H9 (cell line): ENCODE measurements at regions not wholly inside any gene's neighbourhood (a gene's known extent, or its start where the extent isn't known, plus 50 kb on each side); places are given as distances from the start of the nearest gene placed in this dataset.

ENCODE experiments used
- DNase-seq: peaks from one replicate; pipeline ENCODE4 v3.0.0-alpha.2; 2017
- H2AFZ ChIP-seq: one replicate; pipeline ENCODE4 v1.6.1; 2013; ENCODE audit warnings: mild to moderate bottlenecking, low read length, control low read depth, moderate library complexity
- H2AK5ac ChIP-seq: 2 replicates; pipeline ENCODE4 v1.6.1; 2013; ENCODE audit warnings: low read length, control low read depth, mixed read lengths; ENCODE audit not compliant: insufficient read length
- H2BK120ac ChIP-seq: one replicate; pipeline ENCODE4 v1.6.1; 2013; ENCODE audit warnings: low read depth, mild to moderate bottlenecking, low read length, control low read depth, inconsistent platforms; ENCODE audit not compliant: poor library complexity, severe bottlenecking
- H2BK12ac ChIP-seq: 2 replicates; pipeline ENCODE4 v1.6.1; 2013; ENCODE audit warnings: low read length, control low read depth, mixed read lengths, low read depth; ENCODE audit not compliant: insufficient read length
- H2BK15ac ChIP-seq: 2 replicates; pipeline ENCODE4 v1.6.1; 2013; ENCODE audit warnings: low read depth, low read length, control low read depth
- H2BK20ac ChIP-seq: one replicate; pipeline ENCODE4 v1.6.1; 2013; ENCODE audit warnings: low read depth, mild to moderate bottlenecking, low read length, control low read depth, inconsistent platforms; ENCODE audit not compliant: poor library complexity, severe bottlenecking
- H2BK5ac ChIP-seq: 2 replicates; pipeline ENCODE4 v1.6.1; 2013; ENCODE audit warnings: low read length, control low read depth, mixed read lengths; ENCODE audit not compliant: insufficient read length
- H3K14ac ChIP-seq: 2 replicates; pipeline ENCODE4 v1.6.1; 2013; ENCODE audit warnings: low read length, control low read depth; ENCODE audit not compliant: insufficient read depth
- H3K18ac ChIP-seq: 2 replicates; pipeline ENCODE4 v1.6.1; 2013; ENCODE audit warnings: low read depth, mild to moderate bottlenecking, mixed read lengths, low read length, control low read depth; ENCODE audit not compliant: insufficient read length
- H3K23ac ChIP-seq: 2 replicates; pipeline ENCODE4 v1.6.1; 2013; ENCODE audit warnings: low read length, control low read depth, mixed read lengths, low read depth; ENCODE audit not compliant: insufficient read length
- H3K23me2 ChIP-seq: 2 replicates; pipeline ENCODE4 v1.6.1; 2013; ENCODE audit warnings: low read depth, mild to moderate bottlenecking, mixed read lengths, low read length, control low read depth; ENCODE audit not compliant: insufficient read length, poor library complexity, severe bottlenecking
- H3K27ac ChIP-seq: 2 replicates; pipeline ENCODE4 v1.5.1; 2013; ENCODE audit warnings: low read length, control low read depth, mixed read lengths, low read depth; ENCODE audit not compliant: insufficient read length
- H3K27me3 ChIP-seq: 2 replicates; pipeline ENCODE4 v1.6.1; 2013; ENCODE audit warnings: low read length, control low read depth, inconsistent platforms; ENCODE audit not compliant: insufficient read depth
- H3K4ac ChIP-seq: 2 replicates; pipeline ENCODE4 v1.6.1; 2013; ENCODE audit warnings: low read depth, mild to moderate bottlenecking, control low read depth, inconsistent platforms, low read length, moderate library complexity
- H3K4me1 ChIP-seq: 2 replicates; pipeline ENCODE4 v1.6.1; 2013; ENCODE audit warnings: low read length, control low read depth, inconsistent platforms; ENCODE audit not compliant: insufficient read depth
- H3K4me2 ChIP-seq: 2 replicates; pipeline ENCODE4 v1.6.1; 2013; ENCODE audit warnings: low read length, control low read depth, mixed read lengths; ENCODE audit not compliant: insufficient read length, insufficient read depth
- H3K56ac ChIP-seq: 2 replicates; pipeline ENCODE4 v1.6.1; 2013; ENCODE audit warnings: low read depth, mild to moderate bottlenecking, mixed read lengths, low read length, control low read depth; ENCODE audit not compliant: insufficient read length
- H3K79me1 ChIP-seq: 2 replicates; pipeline ENCODE4 v1.6.1; 2013; ENCODE audit warnings: low read depth, mild to moderate bottlenecking, moderate library complexity, low read length, control low read depth, inconsistent platforms; ENCODE audit not compliant: insufficient read depth, poor library complexity, severe bottlenecking
- H3K79me2 ChIP-seq: 2 replicates; pipeline ENCODE4 v1.6.1; 2013; ENCODE audit warnings: low read length, control low read depth, inconsistent platforms; ENCODE audit not compliant: insufficient read depth
- H3K9ac ChIP-seq: 2 replicates; pipeline ENCODE4 v1.6.1; 2013; ENCODE audit warnings: low read length, control low read depth, mixed read lengths; ENCODE audit not compliant: insufficient read length; ENCODE audit errors: extremely low read depth
- H3K9me3 ChIP-seq: one replicate; pipeline ENCODE4 v1.6.1; 2013; ENCODE audit warnings: low read depth, low read length, inconsistent platforms; ENCODE audit not compliant: control insufficient read depth
- H3T11ph ChIP-seq: one replicate; pipeline ENCODE4 v1.6.1; 2013; ENCODE audit warnings: mild to moderate bottlenecking, low read length, control low read depth, inconsistent platforms
- H4K20me1 ChIP-seq: one replicate; pipeline ENCODE4 v1.6.1; 2013; ENCODE audit not compliant: control insufficient read depth, insufficient read length, insufficient read depth
- H4K5ac ChIP-seq: 2 replicates; pipeline ENCODE4 v1.6.1; 2013; ENCODE audit warnings: low read depth, mild to moderate bottlenecking, mixed read lengths, low read length, control low read depth; ENCODE audit not compliant: insufficient read length
- H4K8ac ChIP-seq: replicated peaks from 2 replicates; pipeline ENCODE4 v1.6.1; 2013; ENCODE audit warnings: low read length, control low read depth, mixed read lengths, low read depth; ENCODE audit not compliant: insufficient read length
- H4K91ac ChIP-seq: 2 replicates; pipeline ENCODE4 v1.6.1; 2013; ENCODE audit warnings: low read depth, mild to moderate bottlenecking, moderate library complexity, mixed read lengths, low read length, control low read depth; ENCODE audit not compliant: insufficient read length
- H3K27ac Mint-ChIP-seq, 3 experiments: 2 replicates in 2 of 3; 3 replicates in 1 of 3; pipeline ENCODE4 v1.8.0; 2020 to 2021; ENCODE audit warnings: mixed read lengths in 3 of 3, mild to moderate bottlenecking in 1 of 3, moderate library complexity in 1 of 3
- H3K27me3 Mint-ChIP-seq: 2 replicates; pipeline ENCODE4 v1.8.0; 2021; ENCODE audit warnings: low read depth, mild to moderate bottlenecking, moderate library complexity, mixed read lengths
- H3K36me3 Mint-ChIP-seq, 3 experiments: 2 replicates in 2 of 3; 3 replicates in 1 of 3; pipeline ENCODE4 v1.8.0; 2020 to 2021; ENCODE audit warnings: low read depth in 3 of 3, mixed read lengths in 3 of 3; ENCODE audit not compliant: insufficient read depth in 1 of 3
- H3K4me1 Mint-ChIP-seq, 2 experiments: 2 replicates each; pipeline ENCODE4 v1.8.0; 2020; ENCODE audit warnings: mixed read lengths in 2 of 2
- H3K4me3 Mint-ChIP-seq, 2 experiments: 2 replicates in 1 of 2; 3 replicates in 1 of 2; pipeline ENCODE4 v1.8.0; 2020 to 2021; ENCODE audit warnings: mild to moderate bottlenecking in 2 of 2, mixed read lengths in 2 of 2, moderate library complexity in 1 of 2
- H3K9me3 Mint-ChIP-seq, 2 experiments: 2 replicates in 1 of 2; 3 replicates in 1 of 2; pipeline ENCODE4 v1.8.0; 2020; ENCODE audit warnings: mild to moderate bottlenecking in 2 of 2, mixed read lengths in 2 of 2, moderate library complexity in 1 of 2
- WGBS: extraction: QIAGEN DNeasy Blood & Tissue Kit; methylation state at CpG from one replicate; pipeline ENCODE4 v1.1.7; 2013; ENCODE audit warnings: missing lambda C conversion rate, low lambda C conversion rate, mixed read lengths; ENCODE audit not compliant: insufficient read length; ENCODE audit errors: extremely low coverage; 5-methylcytosine and 5-hydroxymethylcytosine counted together
- TF ChIP-seq, protein P1 (sequence below): fragments of 200-600 bp; sonication (generic); conservative IDR thresholded peaks from 3 replicates; pipeline ENCODE4 v1.8.0; 2021; ENCODE audit warnings: antibody characterized with exemption, mild to moderate bottlenecking

DNA sequence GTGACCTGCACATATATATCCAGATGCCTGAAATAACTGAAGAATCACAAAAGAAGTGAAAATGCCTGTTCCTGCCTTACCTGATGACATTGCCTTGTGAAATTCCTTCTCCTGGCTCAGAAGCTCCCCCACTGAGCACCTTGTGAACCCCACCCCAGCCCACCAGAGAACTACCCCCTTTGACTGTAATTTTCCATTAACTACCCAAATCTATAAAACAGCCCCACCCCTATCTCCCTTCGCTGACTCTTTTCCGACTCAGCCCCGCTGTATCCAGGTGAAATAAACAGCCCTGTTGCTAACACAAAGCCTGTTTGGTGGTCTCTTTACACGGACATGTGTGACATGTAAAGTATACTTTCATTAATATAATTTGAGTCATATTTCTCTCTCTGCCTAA is 320.3 kb upstream of the TECRL start:
- H3K9me3 ChIP-seq: no peaks in the 10 kb centered on the region
- peaks cover 27 to 42% of the 10 kb centered on the region in 2 experiments for H3K9me3 Mint-ChIP-seq

More for the DNA sequence above, 320.3 kb upstream of the TECRL start:
- H4K20me1 ChIP-seq: no peaks in the 10 kb centered on the region
- no peak overlapping the region for H2AFZ ChIP-seq
- H3K4ac ChIP-seq: no peak overlapping the region; the same call in 1 of the 2 replicates
- no peak overlapping the region for H3K4me2 ChIP-seq
- peaks cover 27 to 39% (median 39%) of the 10 kb centered on the region in 3 experiments for H3K36me3 Mint-ChIP-seq
- H2BK15ac ChIP-seq: no peak overlapping the region
- H3K18ac ChIP-seq: peak overlapping the region; percentile 58
- H3K4me1 Mint-ChIP-seq: peaks cover 32 to 41% of the 10 kb centered on the region in 2 experiments
- no peaks in the 10 kb centered on the region for H3K23me2 ChIP-seq
- peak overlapping the region; percentile 61 for H3K27ac ChIP-seq
- H3K14ac ChIP-seq: no peak overlapping the region
- H3T11ph ChIP-seq: peak overlapping the region; percentile 88
- no peaks in the 10 kb centered on the region for H3K79me2 ChIP-seq
- no peak overlapping the region for H4K91ac ChIP-seq
- H3K27ac Mint-ChIP-seq: peak overlapping the region; percentile 96 to 99 (median 98)
- peak overlapping the region; percentile 60 for H2BK20ac ChIP-seq
- no peak overlapping the region for H2AK5ac ChIP-seq
- H3K79me1 ChIP-seq: no peaks in the 10 kb centered on the region
- H2BK120ac ChIP-seq: peak overlapping the region; percentile 61
- no CpG with 5 or more reads among the region's 4 CpGs for WGBS
- no peaks in the 10 kb centered on the region for H3K27me3 ChIP-seq
- no peaks in the 10 kb centered on the region; the same call in 1 of the 2 replicates for H3K4me1 ChIP-seq
- TF ChIP-seq, protein P1, sequence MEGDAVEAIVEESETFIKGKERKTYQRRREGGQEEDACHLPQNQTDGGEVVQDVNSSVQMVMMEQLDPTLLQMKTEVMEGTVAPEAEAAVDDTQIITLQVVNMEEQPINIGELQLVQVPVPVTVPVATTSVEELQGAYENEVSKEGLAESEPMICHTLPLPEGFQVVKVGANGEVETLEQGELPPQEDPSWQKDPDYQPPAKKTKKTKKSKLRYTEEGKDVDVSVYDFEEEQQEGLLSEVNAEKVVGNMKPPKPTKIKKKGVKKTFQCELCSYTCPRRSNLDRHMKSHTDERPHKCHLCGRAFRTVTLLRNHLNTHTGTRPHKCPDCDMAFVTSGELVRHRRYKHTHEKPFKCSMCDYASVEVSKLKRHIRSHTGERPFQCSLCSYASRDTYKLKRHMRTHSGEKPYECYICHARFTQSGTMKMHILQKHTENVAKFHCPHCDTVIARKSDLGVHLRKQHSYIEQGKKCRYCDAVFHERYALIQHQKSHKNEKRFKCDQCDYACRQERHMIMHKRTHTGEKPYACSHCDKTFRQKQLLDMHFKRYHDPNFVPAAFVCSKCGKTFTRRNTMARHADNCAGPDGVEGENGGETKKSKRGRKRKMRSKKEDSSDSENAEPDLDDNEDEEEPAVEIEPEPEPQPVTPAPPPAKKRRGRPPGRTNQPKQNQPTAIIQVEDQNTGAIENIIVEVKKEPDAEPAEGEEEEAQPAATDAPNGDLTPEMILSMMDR: no peak
- no peak overlapping the region for H4K8ac ChIP-seq
- no peak overlapping the region for H2BK12ac ChIP-seq
- H3K27me3 Mint-ChIP-seq: no peaks in the 10 kb centered on the region
- H3K4me3 Mint-ChIP-seq: no peak overlapping the region; a peak in 1 of 5 replicates
- no peak overlapping the region for H3K56ac ChIP-seq
- no peak overlapping the region for H3K9ac ChIP-seq
- H3K23ac ChIP-seq: no peak overlapping the region
- H4K5ac ChIP-seq: no peak overlapping the region
- H2BK5ac ChIP-seq: peak overlapping the region; percentile 2
- no peak for DNase-seq
